ENCODE measurements at regions not wholly inside any gene's neighbourhood (a gene's known extent, or its start where the extent isn't known, plus 50 kb on each side); places are given as distances from the start of the nearest gene placed in this dataset.

DNA sequence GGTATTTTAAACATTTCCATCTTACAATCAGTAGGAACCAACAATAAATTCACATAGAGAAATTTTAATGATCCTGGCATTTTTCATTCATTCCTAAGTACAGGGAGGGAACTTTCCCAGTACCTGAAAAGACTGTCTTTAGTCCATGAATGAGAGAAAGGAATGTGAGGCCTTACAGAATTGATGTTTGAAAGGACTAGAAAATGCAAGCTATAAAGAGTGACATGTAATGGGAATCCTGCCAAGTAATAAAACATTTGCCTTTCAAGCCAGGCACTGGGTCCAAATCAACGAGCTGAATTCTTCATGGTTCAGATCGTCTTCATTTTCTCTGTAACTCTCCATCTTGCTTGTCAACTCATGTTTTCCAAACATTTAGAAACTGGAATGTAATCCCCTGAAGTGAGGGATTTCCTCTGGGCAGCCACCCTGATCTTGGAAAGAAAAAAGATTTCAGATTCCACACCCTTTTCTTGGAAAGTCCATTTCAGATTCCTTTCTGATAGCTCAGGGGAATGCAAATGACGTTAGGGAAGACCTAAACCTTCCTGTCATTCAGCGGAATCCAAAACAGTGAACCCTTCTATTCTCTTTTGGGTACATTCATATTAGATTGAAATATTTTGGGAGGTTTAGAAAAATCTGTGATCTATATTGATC is 315.8 kb downstream of the SH3GL2 start:
- DNase-seq (no peak), ATAC-seq (ENCODE audit: low read depth) (no peak)
- H3K4me1 Mint-ChIP-seq: no peaks in the 10 kb centered on the region
- intact Hi-C loops (cut with micrococcal nuclease): no loop called here
- Histone ChIP-seq H3K27me3 (replicated peaks in 1 of 4; ENCODE audit: control extremely low read depth in 1 of 4, control insufficient read depth in 3 of 4, insufficient read depth in 4 of 4, low read length in 3 of 4) (no peaks in the 10 kb centered on the region), H2AFZ (ENCODE audit: insufficient read depth, low read depth, low read length, poor library complexity, severe bottlenecking) (no peak overlapping the region), H3K79me2 (ENCODE audit: control insufficient read depth, insufficient read depth, low read length) (no peaks in the 10 kb centered on the region), H4K20me1 (ENCODE audit: control insufficient read depth, insufficient read depth, low read length, poor library complexity, severe bottlenecking) (no peaks in the 10 kb centered on the region), H3K36me3 (replicated peaks in 1 of 2; ENCODE audit: control extremely low read depth in 1 of 2, control insufficient read depth in 1 of 2, extremely low read depth in 1 of 2, insufficient read depth in 2 of 2, low read length in 1 of 2) (no peaks in the 10 kb centered on the region), H3K9ac (ENCODE audit: low read length) (no peak overlapping the region), H3K4me2 (replicated peaks; ENCODE audit: low read depth, low read length, poor library complexity, severe bottlenecking) (no peak overlapping the region), H3K4me1 (ENCODE audit: control insufficient read depth in 2 of 2, insufficient read depth in 2 of 2, low read length in 2 of 2) (no peaks in the 10 kb centered on the region), H3K4me3 (ENCODE audit: control extremely low read depth in 1 of 5, extremely low read depth in 1 of 5, insufficient read depth in 1 of 5, low read depth in 2 of 5, low read length in 4 of 5) (no peak overlapping the region), H3K27ac (ENCODE audit: low read length in 2 of 2) (no peak overlapping the region), H3K9me3 (ENCODE audit: control extremely low read depth in 1 of 3, control insufficient read depth in 2 of 3, insufficient read depth in 1 of 3, low read length in 2 of 3) (no peaks in the 10 kb centered on the region)
- no peaks in the 10 kb centered on the region for H3K27me3 Mint-ChIP-seq
- POLR2A ChIA-PET: no interaction called here
- H3K4me3 Mint-ChIP-seq: no peak overlapping the region
- no peak overlapping the region for H3K27ac Mint-ChIP-seq
- H3K9me3 Mint-ChIP-seq (ENCODE audit: insufficient read depth): no peaks in the 10 kb centered on the region
- TF ChIP-seq EZH2 (IDR thresholded peaks at IDR 0.05; ENCODE audit: borderline replicate concordance, insufficient read depth, low read depth, low read length, poor library complexity, severe bottlenecking): no peak
- TF ChIP-seq, protein P1, sequence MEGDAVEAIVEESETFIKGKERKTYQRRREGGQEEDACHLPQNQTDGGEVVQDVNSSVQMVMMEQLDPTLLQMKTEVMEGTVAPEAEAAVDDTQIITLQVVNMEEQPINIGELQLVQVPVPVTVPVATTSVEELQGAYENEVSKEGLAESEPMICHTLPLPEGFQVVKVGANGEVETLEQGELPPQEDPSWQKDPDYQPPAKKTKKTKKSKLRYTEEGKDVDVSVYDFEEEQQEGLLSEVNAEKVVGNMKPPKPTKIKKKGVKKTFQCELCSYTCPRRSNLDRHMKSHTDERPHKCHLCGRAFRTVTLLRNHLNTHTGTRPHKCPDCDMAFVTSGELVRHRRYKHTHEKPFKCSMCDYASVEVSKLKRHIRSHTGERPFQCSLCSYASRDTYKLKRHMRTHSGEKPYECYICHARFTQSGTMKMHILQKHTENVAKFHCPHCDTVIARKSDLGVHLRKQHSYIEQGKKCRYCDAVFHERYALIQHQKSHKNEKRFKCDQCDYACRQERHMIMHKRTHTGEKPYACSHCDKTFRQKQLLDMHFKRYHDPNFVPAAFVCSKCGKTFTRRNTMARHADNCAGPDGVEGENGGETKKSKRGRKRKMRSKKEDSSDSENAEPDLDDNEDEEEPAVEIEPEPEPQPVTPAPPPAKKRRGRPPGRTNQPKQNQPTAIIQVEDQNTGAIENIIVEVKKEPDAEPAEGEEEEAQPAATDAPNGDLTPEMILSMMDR (IDR thresholded peaks at IDR 0.05): no peak
- CTCF ChIA-PET: no interaction called here
- WGBS (ENCODE audit: insufficient coverage): 100% methylated on average over 1 of the region's 4 CpGs

DNA sequence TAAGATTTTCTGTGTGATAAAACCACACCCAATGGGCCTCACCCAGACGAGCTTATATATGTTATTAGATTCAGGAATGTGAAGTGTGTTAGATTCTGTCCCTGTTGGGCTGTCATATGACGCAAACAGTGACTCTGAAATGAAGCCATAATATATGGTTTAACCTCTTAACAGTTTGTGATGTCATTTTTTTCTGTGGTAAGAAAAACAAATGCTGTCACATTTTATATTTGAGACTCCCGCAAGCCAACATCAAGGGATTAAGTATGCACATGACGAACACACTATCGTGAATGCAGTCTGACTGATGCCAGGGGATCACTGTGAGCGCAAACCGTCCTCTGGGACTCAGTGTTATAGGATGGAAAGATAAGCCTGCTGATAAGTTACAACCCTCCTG is 321.7 kb downstream of the SH3GL2 start:
- Histone ChIP-seq H3K9ac (ENCODE audit: low read length) (no peak overlapping the region), H3K27me3 (replicated peaks in 1 of 4; ENCODE audit: control extremely low read depth in 1 of 4, control insufficient read depth in 3 of 4, insufficient read depth in 4 of 4, low read length in 3 of 4) (peaks cover 0 to 6% (median 0%) of the 10 kb centered on the region in 4 experiments), H3K27ac (ENCODE audit: low read length in 2 of 2) (no peak overlapping the region), H3K79me2 (ENCODE audit: control insufficient read depth, insufficient read depth, low read length) (no peaks in the 10 kb centered on the region), H3K4me1 (ENCODE audit: control insufficient read depth in 2 of 2, insufficient read depth in 2 of 2, low read length in 2 of 2) (no peaks in the 10 kb centered on the region), H3K4me2 (replicated peaks; ENCODE audit: low read depth, low read length, poor library complexity, severe bottlenecking) (no peak overlapping the region), H2AFZ (ENCODE audit: insufficient read depth, low read depth, low read length, poor library complexity, severe bottlenecking) (no peak overlapping the region), H4K20me1 (ENCODE audit: control insufficient read depth, insufficient read depth, low read length, poor library complexity, severe bottlenecking) (no peaks in the 10 kb centered on the region), H3K4me3 (ENCODE audit: control extremely low read depth in 1 of 5, extremely low read depth in 1 of 5, insufficient read depth in 1 of 5, low read depth in 2 of 5, low read length in 4 of 5) (no peak overlapping the region), H3K9me3 (ENCODE audit: control extremely low read depth in 1 of 3, control insufficient read depth in 2 of 3, insufficient read depth in 1 of 3, low read length in 2 of 3) (peaks cover 0 to under 1% (median 0%) of the 10 kb centered on the region in 3 donors), H3K36me3 (replicated peaks in 1 of 2; ENCODE audit: control extremely low read depth in 1 of 2, control insufficient read depth in 1 of 2, extremely low read depth in 1 of 2, insufficient read depth in 2 of 2, low read length in 1 of 2) (no peaks in the 10 kb centered on the region)
- Mint-ChIP-seq H3K4me1 (no peaks in the 10 kb centered on the region), H3K27me3 (peaks cover 15% of the 10 kb centered on the region), H3K9me3 (ENCODE audit: insufficient read depth) (no peaks in the 10 kb centered on the region), H3K27ac (no peak overlapping the region), H3K4me3 (no peak overlapping the region)
- POLR2A ChIA-PET: no interaction called here
- WGBS (ENCODE audit: insufficient coverage): no CpG with 5 or more reads among the region's 7 CpGs
- CTCF ChIA-PET: no interaction called here
- no peak for DNase-seq
- TF ChIP-seq, protein P1 (IDR thresholded peaks at IDR 0.05): no peak
- no peak for TF ChIP-seq EZH2 (IDR thresholded peaks at IDR 0.05; ENCODE audit: borderline replicate concordance, insufficient read depth, low read depth, low read length, poor library complexity, severe bottlenecking)
- intact Hi-C loops (cut with micrococcal nuclease): no loop called here
- no peak for ATAC-seq (ENCODE audit: low read depth)

Measured in B cell (primary cell).